BE2C (cell line): ENCODE measurements at regions not wholly inside any gene's neighbourhood (a gene's known extent, or its start where the extent isn't known, plus 50 kb on each side); places are given as distances from the start of the nearest gene placed in this dataset.

Source experiments
- DNase-seq: peaks from one replicate; pipeline ENCODE4 v3.0.0-alpha.2; 2020
- H3K27me3 ChIP-seq: fragments of 250-450 bp; sonication (Bioruptor Pico); 2 replicates; pipeline ENCODE4 v1.5.1; 2020; ENCODE audit warnings: mild to moderate bottlenecking
- H3K36me3 ChIP-seq: fragments of 250-450 bp; sonication (Bioruptor Pico); 2 replicates; pipeline ENCODE4 v1.5.1; 2020; ENCODE audit warnings: mild to moderate bottlenecking
- H3K4me1 ChIP-seq: fragments of 250-450 bp; sonication (Bioruptor Pico); 2 replicates; pipeline ENCODE4 v1.5.1; 2020
- H3K4me3 ChIP-seq: 2 replicates; pipeline ENCODE4 v1.5.1; 2011; ENCODE audit warnings: low read depth, low read length
- H3K9me3 ChIP-seq: fragments of 250-450 bp; sonication (Bioruptor Pico); 2 replicates; pipeline ENCODE4 v1.5.1; 2020
- TF ChIP-seq, protein P1 (sequence below): IDR thresholded peaks from 2 replicates; pipeline ENCODE4 v1.5.1; 2012; ENCODE audit warnings: mild to moderate bottlenecking, low read depth, low read length

DNA sequence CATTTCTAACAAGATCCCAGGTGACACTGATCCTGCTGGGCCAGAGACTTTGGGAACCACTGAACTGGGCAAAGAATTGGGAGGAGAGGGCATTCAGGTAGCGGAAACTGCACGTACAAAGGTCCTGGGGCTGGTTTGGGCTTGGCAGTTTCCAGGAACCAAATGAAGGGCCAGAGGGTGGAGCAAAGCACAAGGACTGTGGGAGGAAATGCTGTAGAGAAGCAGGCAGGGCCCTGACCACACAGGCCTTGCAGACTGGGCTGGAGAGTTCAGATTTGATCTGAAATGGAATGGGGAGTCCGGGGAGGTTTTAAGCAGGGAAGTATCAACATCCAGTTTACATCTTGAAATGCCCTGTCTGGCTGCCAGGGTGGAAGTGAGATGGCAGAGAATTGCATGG lies 195.1 kb downstream of the PHETA1 start:
- H3K9me3 ChIP-seq: no peaks in the 10 kb centered on the region
- no peaks in the 10 kb centered on the region for H3K27me3 ChIP-seq
- TF ChIP-seq, protein P1, sequence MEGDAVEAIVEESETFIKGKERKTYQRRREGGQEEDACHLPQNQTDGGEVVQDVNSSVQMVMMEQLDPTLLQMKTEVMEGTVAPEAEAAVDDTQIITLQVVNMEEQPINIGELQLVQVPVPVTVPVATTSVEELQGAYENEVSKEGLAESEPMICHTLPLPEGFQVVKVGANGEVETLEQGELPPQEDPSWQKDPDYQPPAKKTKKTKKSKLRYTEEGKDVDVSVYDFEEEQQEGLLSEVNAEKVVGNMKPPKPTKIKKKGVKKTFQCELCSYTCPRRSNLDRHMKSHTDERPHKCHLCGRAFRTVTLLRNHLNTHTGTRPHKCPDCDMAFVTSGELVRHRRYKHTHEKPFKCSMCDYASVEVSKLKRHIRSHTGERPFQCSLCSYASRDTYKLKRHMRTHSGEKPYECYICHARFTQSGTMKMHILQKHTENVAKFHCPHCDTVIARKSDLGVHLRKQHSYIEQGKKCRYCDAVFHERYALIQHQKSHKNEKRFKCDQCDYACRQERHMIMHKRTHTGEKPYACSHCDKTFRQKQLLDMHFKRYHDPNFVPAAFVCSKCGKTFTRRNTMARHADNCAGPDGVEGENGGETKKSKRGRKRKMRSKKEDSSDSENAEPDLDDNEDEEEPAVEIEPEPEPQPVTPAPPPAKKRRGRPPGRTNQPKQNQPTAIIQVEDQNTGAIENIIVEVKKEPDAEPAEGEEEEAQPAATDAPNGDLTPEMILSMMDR: no peak
- no peak overlapping the region for H3K4me3 ChIP-seq
- no peak for DNase-seq
- H3K4me1 ChIP-seq: peaks cover 22% of the 10 kb centered on the region
- no peaks in the 10 kb centered on the region for H3K36me3 ChIP-seq

DNA sequence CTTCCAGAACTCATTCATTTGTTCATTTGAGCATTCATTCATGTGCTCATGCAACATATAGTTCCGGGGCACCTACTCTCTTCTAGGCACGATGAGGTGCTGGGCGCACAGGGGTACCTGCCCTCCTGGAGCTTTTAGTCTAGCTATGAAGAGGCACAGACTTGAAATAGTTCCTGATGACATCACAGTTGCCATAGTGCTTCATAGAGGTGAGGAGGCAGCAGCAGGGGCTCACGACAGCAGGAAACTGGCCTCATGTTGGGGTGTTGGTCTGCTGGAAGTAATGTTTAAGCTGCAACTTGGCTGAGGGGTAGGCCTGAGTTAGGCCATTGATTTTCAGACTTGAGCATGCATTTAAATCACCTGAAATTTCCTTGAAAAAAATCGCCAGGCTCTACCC lies 195.5 kb downstream of the PHETA1 start:
- Histone ChIP-seq H3K27me3 (no peaks in the 10 kb centered on the region), H3K36me3 (no peaks in the 10 kb centered on the region), H3K9me3 (no peaks in the 10 kb centered on the region), H3K4me3 (no peak overlapping the region), H3K4me1 (peaks cover 17% of the 10 kb centered on the region)
- TF ChIP-seq, protein P1: no peak
- DNase-seq: no peak

DNA sequence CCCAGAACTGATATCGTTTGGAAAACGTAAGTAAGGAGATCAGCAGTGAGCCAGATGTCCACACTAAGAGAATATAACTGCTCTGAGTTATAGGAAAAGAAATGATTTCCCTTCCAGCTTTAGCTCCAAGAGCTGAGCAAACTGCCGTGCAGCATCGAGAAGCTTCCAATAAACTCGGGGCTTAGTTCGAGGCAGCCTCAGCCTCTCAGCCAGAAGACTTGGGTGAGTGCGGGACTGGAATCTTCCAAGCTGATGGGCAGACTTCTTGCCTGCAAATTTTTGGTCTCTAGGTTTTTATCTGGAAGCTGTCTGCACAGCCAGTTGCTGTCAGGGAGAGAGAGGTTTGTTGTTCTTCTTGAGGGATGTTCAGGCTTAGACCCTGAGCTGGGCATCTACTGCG lies 196.1 kb downstream of the PHETA1 start:
- H3K4me3 ChIP-seq: no peak overlapping the region
- no peaks in the 10 kb centered on the region for H3K9me3 ChIP-seq
- H3K36me3 ChIP-seq: no peaks in the 10 kb centered on the region
- TF ChIP-seq, protein P1: no peak
- no peak for DNase-seq
- peaks cover 11% of the 10 kb centered on the region for H3K4me1 ChIP-seq
- no peaks in the 10 kb centered on the region for H3K27me3 ChIP-seq

DNA sequence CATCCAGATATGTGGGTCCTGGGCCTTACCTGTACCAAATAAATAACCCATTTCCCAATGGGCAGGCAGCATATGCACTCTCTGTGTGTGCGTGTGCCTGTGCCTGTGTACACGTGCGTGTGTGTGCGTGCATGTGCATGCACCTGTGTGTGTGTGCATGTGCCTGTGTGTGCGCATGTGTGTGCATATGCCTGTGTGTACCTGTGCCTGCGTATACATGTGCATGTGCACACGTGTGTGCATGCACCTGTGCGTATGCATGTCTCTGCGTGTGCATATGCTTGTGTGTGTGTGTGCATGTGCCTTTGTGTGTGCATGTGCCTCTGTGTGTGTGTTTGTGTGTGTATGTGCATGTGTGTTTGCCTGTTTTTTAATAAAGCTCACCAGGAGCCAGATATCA lies 197.1 kb downstream of the PHETA1 start:
- no peaks in the 10 kb centered on the region for H3K36me3 ChIP-seq
- H3K4me3 ChIP-seq: no peak overlapping the region
- H3K4me1 ChIP-seq: peaks cover 10% of the 10 kb centered on the region
- DNase-seq: no peak
- TF ChIP-seq, protein P1: no peak
- H3K27me3 ChIP-seq: no peaks in the 10 kb centered on the region
- no peaks in the 10 kb centered on the region for H3K9me3 ChIP-seq

DNA sequence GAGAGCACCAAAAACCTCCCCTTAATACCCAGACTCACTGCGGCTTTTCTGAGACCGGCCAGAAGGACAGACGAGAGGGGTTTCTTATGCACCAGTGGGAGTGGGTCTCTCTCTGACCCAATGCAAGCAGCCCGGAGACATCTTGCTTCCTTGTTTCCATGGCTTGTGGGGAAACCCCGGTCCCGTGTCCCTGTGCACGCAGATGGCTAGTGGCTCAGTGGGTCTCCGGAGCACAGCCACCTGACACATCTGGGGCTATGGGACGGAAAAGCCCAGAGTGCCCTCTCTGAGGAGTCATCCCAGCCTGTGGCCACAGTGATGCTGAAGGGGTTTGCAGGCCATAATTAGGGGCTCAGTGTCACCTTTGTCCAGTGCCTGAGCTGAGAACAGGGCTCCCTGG lies 197.6 kb downstream of the PHETA1 start:
- Histone ChIP-seq H3K9me3 (no peaks in the 10 kb centered on the region), H3K36me3 (no peaks in the 10 kb centered on the region), H3K27me3 (no peaks in the 10 kb centered on the region), H3K4me1 (peaks cover 10% of the 10 kb centered on the region), H3K4me3 (no peak overlapping the region)
- DNase-seq: no peak
- TF ChIP-seq, protein P1: no peak

DNA sequence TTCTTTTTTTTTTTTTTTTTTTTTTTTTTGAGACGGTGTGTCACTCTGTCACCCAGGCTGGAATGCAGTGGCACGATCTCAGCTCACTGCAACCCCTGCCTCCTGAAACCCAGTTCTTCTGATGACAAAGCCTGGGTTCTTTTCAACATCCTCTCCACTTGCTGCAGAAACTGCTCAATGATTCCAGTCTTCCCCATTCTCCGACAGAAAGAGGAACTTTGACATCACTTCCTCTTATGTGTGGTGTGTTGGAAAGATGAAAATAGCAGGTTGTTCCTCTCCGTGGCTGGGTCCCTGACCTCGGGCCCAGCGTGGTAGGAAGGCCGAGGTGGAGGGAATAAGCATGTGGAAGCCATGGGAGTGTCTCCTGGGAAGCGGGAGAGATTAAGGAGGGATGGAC lies 198.4 kb downstream of the PHETA1 start:
- no peak overlapping the region for H3K4me3 ChIP-seq
- H3K27me3 ChIP-seq: no peaks in the 10 kb centered on the region
- H3K36me3 ChIP-seq: no peaks in the 10 kb centered on the region
- no peak for DNase-seq
- peaks cover 10% of the 10 kb centered on the region for H3K4me1 ChIP-seq
- TF ChIP-seq, protein P1: no peak
- no peaks in the 10 kb centered on the region for H3K9me3 ChIP-seq
